ENCODE measurements at regions not wholly inside any gene's neighbourhood (a gene's known extent, or its start where the extent isn't known, plus 50 kb on each side); places are given as distances from the start of the nearest gene placed in this dataset.

DNA sequence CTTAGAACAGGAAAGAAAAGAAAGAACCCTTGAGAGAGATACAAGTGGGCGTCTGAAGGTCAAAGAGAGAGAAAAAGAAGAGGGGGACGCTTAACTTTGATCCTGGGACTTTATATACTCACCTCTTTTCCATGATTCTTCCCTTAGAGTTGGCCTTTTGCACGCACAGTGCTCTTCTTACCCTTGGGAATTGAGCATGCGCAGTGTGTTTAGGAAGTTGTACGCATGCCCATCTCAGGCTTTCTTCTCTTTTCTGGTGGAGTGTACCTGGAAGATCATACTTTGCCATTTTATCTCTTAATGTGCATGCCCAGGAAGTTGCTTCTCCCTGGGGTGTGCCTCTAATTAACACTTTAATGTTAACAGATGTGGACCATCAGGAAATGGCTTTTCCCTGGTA, 229.6 kb upstream of the ANO3 start:
- ATAC-seq (ENCODE audit: insufficient read depth, low FRiP score) (no peak), DNase-seq (no peak)
- Histone ChIP-seq H3K9me3 (ENCODE audit: control insufficient read depth in 4 of 4, insufficient read depth in 3 of 4, low read length in 3 of 4) (no peaks in the 10 kb centered on the region), H3K27me3 (ENCODE audit: control insufficient read depth in 3 of 3, insufficient read depth in 3 of 3, low read length in 2 of 3) (no peaks in the 10 kb centered on the region), H3K4me3 (no peak overlapping the region), H3K4me1 (ENCODE audit: control insufficient read depth in 5 of 5, insufficient read depth in 5 of 5, low read length in 5 of 5) (peaks cover 0 to 7% (median 0%) of the 10 kb centered on the region in 5 donors), H3K36me3 (ENCODE audit: control insufficient read depth in 4 of 4, insufficient read depth in 4 of 4, low read length in 4 of 4) (no peaks in the 10 kb centered on the region), H3K9ac (ENCODE audit: insufficient read depth in 1 of 2, low read length in 2 of 2) (no peak overlapping the region), H3K27ac (ENCODE audit: low read depth in 1 of 2, low read length in 1 of 2) (no peak overlapping the region)
- no peak for TF ChIP-seq CTCF (IDR thresholded peaks at IDR 0.05; ENCODE audit: control extremely low read depth, extremely low read depth)
- WGBS, 2 donors, result 81 to 96% methylated on average over 5 of the region's 5 CpGs

DNA sequence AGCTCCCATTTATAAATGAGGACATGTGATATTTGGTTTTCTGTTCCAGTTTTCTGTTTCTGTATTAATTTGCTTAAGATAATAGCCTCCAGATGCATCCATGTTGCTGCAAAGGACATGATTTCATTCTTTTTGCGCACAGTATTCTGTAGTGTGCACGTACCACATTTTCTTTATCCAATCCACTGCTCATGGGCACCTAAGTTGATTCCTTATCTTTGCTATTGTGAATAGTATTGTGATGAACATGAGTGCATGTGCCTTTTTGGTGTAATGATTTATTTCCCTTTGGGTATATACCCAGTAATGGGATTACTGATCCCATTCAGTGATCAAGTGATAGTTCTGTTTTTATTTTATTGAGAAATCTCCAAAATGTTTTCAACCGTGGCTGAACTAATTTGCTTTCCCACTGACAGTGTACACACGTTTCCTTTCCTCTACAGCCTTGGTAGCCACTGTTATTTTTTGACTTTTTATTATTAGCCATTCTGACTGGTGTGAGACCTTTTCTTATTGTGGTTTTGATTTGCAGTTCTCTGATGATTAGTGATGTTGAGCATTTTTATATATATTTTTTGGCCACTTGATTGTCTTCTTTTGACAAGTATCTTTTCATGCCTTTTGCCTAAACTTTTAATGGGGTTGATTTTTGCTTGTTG, 226.0 kb upstream of the ANO3 start:
- no peaks in the 10 kb centered on the region for H3K9me3 ChIP-seq (ENCODE audit: control insufficient read depth in 4 of 4, insufficient read depth in 3 of 4, low read length in 3 of 4)
- no peak overlapping the region for H3K27ac ChIP-seq (ENCODE audit: low read depth in 1 of 2, low read length in 1 of 2)
- no peak overlapping the region for H3K9ac ChIP-seq (ENCODE audit: insufficient read depth in 1 of 2, low read length in 2 of 2)
- no peak overlapping the region for H3K4me3 ChIP-seq
- 75 to 82% methylated on average over 4 of the region's 4 CpGs for WGBS, 2 donors
- DNase-seq, result no peak
- no peak for ATAC-seq (ENCODE audit: insufficient read depth, low FRiP score)
- no peaks in the 10 kb centered on the region for H3K36me3 ChIP-seq (ENCODE audit: control insufficient read depth in 4 of 4, insufficient read depth in 4 of 4, low read length in 4 of 4)
- no peaks in the 10 kb centered on the region for H3K27me3 ChIP-seq (ENCODE audit: control insufficient read depth in 3 of 3, insufficient read depth in 3 of 3, low read length in 2 of 3)
- H3K4me1 ChIP-seq (ENCODE audit: control insufficient read depth in 5 of 5, insufficient read depth in 5 of 5, low read length in 5 of 5), result peaks cover 0 to 25% (median 6%) of the 10 kb centered on the region in 5 donors
- TF ChIP-seq CTCF (IDR thresholded peaks at IDR 0.05; ENCODE audit: control extremely low read depth, extremely low read depth), result no peak

DNA sequence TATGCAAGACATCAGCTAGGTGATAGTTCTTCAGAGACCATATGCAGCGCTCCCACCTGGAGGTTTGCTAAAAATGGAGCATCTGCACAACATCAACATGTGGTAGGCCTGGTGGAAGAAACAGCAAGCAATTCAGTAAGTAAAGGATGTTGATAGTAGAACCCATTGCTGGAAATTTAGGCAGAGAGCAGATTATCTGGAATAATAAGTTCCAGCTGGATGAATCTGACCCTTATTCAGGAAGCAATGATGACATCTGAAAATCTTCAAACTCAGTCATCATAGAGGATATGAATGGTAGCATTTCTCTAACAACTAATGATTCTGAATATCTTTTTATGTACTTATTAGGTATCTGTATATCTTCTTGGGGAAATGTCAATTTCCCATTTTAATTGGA, 225.2 kb upstream of the ANO3 start:
- peaks cover 0 to 25% (median 6%) of the 10 kb centered on the region in 5 donors for H3K4me1 ChIP-seq (ENCODE audit: control insufficient read depth in 5 of 5, insufficient read depth in 5 of 5, low read length in 5 of 5)
- H3K36me3 ChIP-seq (ENCODE audit: control insufficient read depth in 4 of 4, insufficient read depth in 4 of 4, low read length in 4 of 4), result no peaks in the 10 kb centered on the region
- H3K27me3 ChIP-seq (ENCODE audit: control insufficient read depth in 3 of 3, insufficient read depth in 3 of 3, low read length in 2 of 3), result no peaks in the 10 kb centered on the region
- ATAC-seq (ENCODE audit: insufficient read depth, low FRiP score), result no peak
- no peak overlapping the region for H3K27ac ChIP-seq (ENCODE audit: low read depth in 1 of 2, low read length in 1 of 2)
- H3K9ac ChIP-seq (ENCODE audit: insufficient read depth in 1 of 2, low read length in 2 of 2), result no peak overlapping the region
- no peak for TF ChIP-seq CTCF (IDR thresholded peaks at IDR 0.05; ENCODE audit: control extremely low read depth, extremely low read depth)
- WGBS, 2 donors, result 95 to 100% methylated on average over 1 of the region's 1 CpG
- no peaks in the 10 kb centered on the region for H3K9me3 ChIP-seq (ENCODE audit: control insufficient read depth in 4 of 4, insufficient read depth in 3 of 4, low read length in 3 of 4)
- no peak overlapping the region for H3K4me3 ChIP-seq
- peak in 2 of 3 donors; percentile 68 to 80 for DNase-seq
